ENCODE measurements at regions not wholly inside any gene's neighbourhood (a gene's known extent, or its start where the extent isn't known, plus 50 kb on each side); places are given as distances from the start of the nearest gene placed in this dataset.

DNA sequence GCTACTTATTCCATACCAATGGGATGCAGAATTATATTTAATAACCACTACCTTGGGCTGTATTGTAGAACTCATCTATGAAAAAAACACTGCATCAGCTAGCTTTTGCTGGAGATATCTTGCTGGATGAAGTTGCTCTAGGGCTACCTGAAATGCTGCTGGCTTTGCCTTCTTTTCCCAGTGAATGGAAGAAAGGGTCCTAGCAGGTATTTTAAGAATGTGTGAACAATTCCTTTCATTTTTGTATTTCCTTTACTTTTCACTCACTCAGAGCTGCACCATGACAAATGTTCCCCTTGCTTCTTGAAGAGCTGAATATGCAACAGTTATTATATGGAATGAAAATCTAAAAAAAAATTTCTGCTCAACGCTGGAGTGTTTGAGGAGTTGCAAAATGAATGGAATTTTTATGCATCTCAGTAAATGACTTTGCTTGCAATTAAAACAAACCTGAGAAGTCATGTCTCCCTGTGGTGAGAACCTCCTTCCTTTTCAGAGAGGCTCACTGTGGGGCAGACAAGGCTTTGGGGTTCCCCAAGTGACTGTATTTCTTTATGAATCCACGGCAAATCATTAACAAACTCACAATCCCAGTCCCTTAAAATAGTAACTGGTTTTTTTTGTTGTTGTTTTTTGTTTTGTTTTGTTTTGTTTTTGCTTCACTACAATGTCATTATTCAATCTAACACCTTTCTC is 566.8 kb upstream of the KIRREL3 start:
- TF ChIP-seq, protein P1, sequence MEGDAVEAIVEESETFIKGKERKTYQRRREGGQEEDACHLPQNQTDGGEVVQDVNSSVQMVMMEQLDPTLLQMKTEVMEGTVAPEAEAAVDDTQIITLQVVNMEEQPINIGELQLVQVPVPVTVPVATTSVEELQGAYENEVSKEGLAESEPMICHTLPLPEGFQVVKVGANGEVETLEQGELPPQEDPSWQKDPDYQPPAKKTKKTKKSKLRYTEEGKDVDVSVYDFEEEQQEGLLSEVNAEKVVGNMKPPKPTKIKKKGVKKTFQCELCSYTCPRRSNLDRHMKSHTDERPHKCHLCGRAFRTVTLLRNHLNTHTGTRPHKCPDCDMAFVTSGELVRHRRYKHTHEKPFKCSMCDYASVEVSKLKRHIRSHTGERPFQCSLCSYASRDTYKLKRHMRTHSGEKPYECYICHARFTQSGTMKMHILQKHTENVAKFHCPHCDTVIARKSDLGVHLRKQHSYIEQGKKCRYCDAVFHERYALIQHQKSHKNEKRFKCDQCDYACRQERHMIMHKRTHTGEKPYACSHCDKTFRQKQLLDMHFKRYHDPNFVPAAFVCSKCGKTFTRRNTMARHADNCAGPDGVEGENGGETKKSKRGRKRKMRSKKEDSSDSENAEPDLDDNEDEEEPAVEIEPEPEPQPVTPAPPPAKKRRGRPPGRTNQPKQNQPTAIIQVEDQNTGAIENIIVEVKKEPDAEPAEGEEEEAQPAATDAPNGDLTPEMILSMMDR (conservative IDR thresholded peaks at IDR 0.05 in 1 of 2, IDR thresholded peaks at IDR 0.05 in 1 of 2; ENCODE audit: extremely low read depth in 1 of 2, insufficient read depth in 1 of 2, low read depth in 1 of 2, low read length in 2 of 2), result no peak
- no peak for TF ChIP-seq EZH2 (IDR thresholded peaks at IDR 0.05; ENCODE audit: borderline replicate concordance, low read length)
